BE2C (cell line): ENCODE measurements at regions not wholly inside any gene's neighbourhood (a gene's known extent, or its start where the extent isn't known, plus 50 kb on each side); places are given as distances from the start of the nearest gene placed in this dataset.

Source experiments
- DNase-seq: peaks from one replicate; pipeline ENCODE4 v3.0.0-alpha.2; 2020
- H3K27me3 ChIP-seq: fragments of 250-450 bp; sonication (Bioruptor Pico); 2 replicates; pipeline ENCODE4 v1.5.1; 2020; ENCODE audit warnings: mild to moderate bottlenecking
- H3K36me3 ChIP-seq: fragments of 250-450 bp; sonication (Bioruptor Pico); 2 replicates; pipeline ENCODE4 v1.5.1; 2020; ENCODE audit warnings: mild to moderate bottlenecking
- H3K4me1 ChIP-seq: fragments of 250-450 bp; sonication (Bioruptor Pico); 2 replicates; pipeline ENCODE4 v1.5.1; 2020
- H3K4me3 ChIP-seq: 2 replicates; pipeline ENCODE4 v1.5.1; 2011; ENCODE audit warnings: low read depth, low read length
- H3K9me3 ChIP-seq: fragments of 250-450 bp; sonication (Bioruptor Pico); 2 replicates; pipeline ENCODE4 v1.5.1; 2020
- CTCF ChIP-seq: IDR thresholded peaks from 2 replicates; pipeline ENCODE4 v1.5.1; 2012; ENCODE audit warnings: mild to moderate bottlenecking, low read depth, low read length

- H3K4me3 ChIP-seq, result no peak overlapping the region
- no peaks in the 10 kb centered on the region for H3K9me3 ChIP-seq
- no peaks in the 10 kb centered on the region for H3K4me1 ChIP-seq
- TF ChIP-seq CTCF, result no peak
- H3K36me3 ChIP-seq, result no peaks in the 10 kb centered on the region
- H3K27me3 ChIP-seq, result no peaks in the 10 kb centered on the region
- DNase-seq, result no peak
These were observed 249.9 kb upstream of the GBE1 start for GRCh38 chr3:82011336-82011735.

DNA sequence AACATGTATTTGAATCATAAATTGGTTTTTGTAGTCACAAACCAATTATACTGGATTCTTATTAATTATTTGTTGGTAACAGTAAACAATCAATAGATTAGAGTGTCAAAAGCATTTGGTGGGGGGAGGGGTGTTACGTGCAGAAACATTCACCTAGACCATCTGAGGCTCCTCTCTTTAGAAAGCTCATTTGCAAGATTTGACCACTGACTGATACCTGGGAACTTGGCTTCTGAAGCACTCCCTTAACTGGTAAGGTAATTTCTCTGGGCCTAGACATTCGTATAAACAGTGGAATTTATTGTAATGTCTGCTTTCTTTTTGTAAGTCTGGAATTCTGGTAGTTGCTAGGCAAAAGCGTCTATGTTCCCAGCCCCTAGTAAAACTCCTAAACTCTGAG lies 243.8 kb upstream of the GBE1 start:
- TF ChIP-seq CTCF, result no peak
- Histone ChIP-seq H3K9me3 (no peaks in the 10 kb centered on the region), H3K4me3 (no peak overlapping the region), H3K27me3 (no peaks in the 10 kb centered on the region), H3K36me3 (no peaks in the 10 kb centered on the region), H3K4me1 (peaks cover 17% of the 10 kb centered on the region)
- no peak for DNase-seq

DNA sequence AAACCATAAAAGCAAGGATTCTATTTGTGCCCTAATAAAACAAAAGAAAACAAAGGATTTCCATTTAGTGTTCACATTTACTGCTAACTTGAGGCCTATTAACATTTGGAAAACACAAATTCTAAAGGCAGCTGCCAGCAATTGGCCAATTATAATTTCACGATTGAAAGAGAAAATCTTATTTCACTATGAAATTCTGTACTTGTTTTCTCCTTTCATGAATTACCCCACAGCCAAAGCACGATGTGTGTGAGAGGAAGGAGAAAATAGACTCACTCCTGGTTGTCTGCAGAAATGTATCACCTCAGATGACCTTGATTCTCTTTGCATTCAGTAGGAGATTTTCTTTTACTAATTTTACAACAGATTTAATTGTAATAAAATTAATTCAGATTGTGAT lies 242.8 kb upstream of the GBE1 start:
- no peaks in the 10 kb centered on the region for H3K27me3 ChIP-seq
- no peaks in the 10 kb centered on the region for H3K36me3 ChIP-seq
- H3K4me3 ChIP-seq, result no peak overlapping the region
- H3K9me3 ChIP-seq, result no peaks in the 10 kb centered on the region
- no peak for DNase-seq
- H3K4me1 ChIP-seq, result peaks cover 17% of the 10 kb centered on the region
- no peak for TF ChIP-seq CTCF

GRCh38 chr3:82002986-82003642 lies 241.7 kb upstream of the GBE1 start:
- Histone ChIP-seq H3K4me3 (no peak overlapping the region), H3K9me3 (no peaks in the 10 kb centered on the region), H3K4me1 (peaks cover 24% of the 10 kb centered on the region), H3K36me3 (no peaks in the 10 kb centered on the region), H3K27me3 (no peaks in the 10 kb centered on the region)
- TF ChIP-seq CTCF, result no peak
- DNase-seq, result no peak

- H3K4me1 ChIP-seq, result peaks cover 29% of the 10 kb centered on the region
- DNase-seq, result no peak
- no peaks in the 10 kb centered on the region for H3K9me3 ChIP-seq
- no peaks in the 10 kb centered on the region for H3K27me3 ChIP-seq
- no peaks in the 10 kb centered on the region for H3K36me3 ChIP-seq
- H3K4me3 ChIP-seq, result no peak overlapping the region
- TF ChIP-seq CTCF, result no peak
These were observed 241.0 kb upstream of the GBE1 start for GRCh38 chr3:82002491-82002890.

- TF ChIP-seq CTCF, result no peak
- Histone ChIP-seq H3K4me3 (no peak overlapping the region), H3K9me3 (no peaks in the 10 kb centered on the region), H3K27me3 (no peaks in the 10 kb centered on the region), H3K36me3 (no peaks in the 10 kb centered on the region), H3K4me1 (peaks cover 29% of the 10 kb centered on the region)
- no peak for DNase-seq
These were observed 240.0 kb upstream of the GBE1 start for GRCh38 chr3:82001276-82001923.
